ENCODE measurements at regions not wholly inside any gene's neighbourhood (a gene's known extent, or its start where the extent isn't known, plus 50 kb on each side); places are given as distances from the start of the nearest gene placed in this dataset.
"Not testable (repeated sequence)": the region's sequence is repeated elsewhere in the genome, so short reads cannot be mapped to it uniquely, and the experiment has no call there.

- DNase-seq (ENCODE audit: extremely low read depth in 1 of 11, low read depth in 9 of 11, low spot score in 4 of 11) = no peak
These were observed 279.4 kb upstream of the SPTLC3 start for GRCh38 chr20:12729326-12729725.

GRCh38 chr20:12733811-12734210, 275.0 kb upstream of the SPTLC3 start:
- peak in 4 of 11 donors; percentile 6 to 28 (median 22) for DNase-seq (ENCODE audit: extremely low read depth in 1 of 11, low read depth in 9 of 11, low spot score in 4 of 11)

GRCh38 chr20:12737497-12737896, 271.3 kb upstream of the SPTLC3 start:
- DNase-seq (ENCODE audit: extremely low read depth in 1 of 11, low read depth in 9 of 11, low spot score in 4 of 11) = no peak

GRCh38 chr20:12737900-12738299, 270.9 kb upstream of the SPTLC3 start:
- DNase-seq (ENCODE audit: extremely low read depth in 1 of 11, low read depth in 9 of 11, low spot score in 4 of 11) = no peak

GRCh38 chr20:12740647-12741046, 268.1 kb upstream of the SPTLC3 start:
- DNase-seq (ENCODE audit: extremely low read depth in 1 of 11, low read depth in 9 of 11, low spot score in 4 of 11) = no peak

- DNase-seq (ENCODE audit: extremely low read depth in 1 of 11, low read depth in 9 of 11, low spot score in 4 of 11) = no peak
These were observed 264.7 kb upstream of the SPTLC3 start for GRCh38 chr20:12744037-12744436.

GRCh38 chr20:12748359-12748994, 260.3 kb upstream of the SPTLC3 start:
- DNase-seq (ENCODE audit: extremely low read depth in 1 of 11, low read depth in 9 of 11, low spot score in 4 of 11) = no peak

GRCh38 chr20:12750221-12750620, 258.6 kb upstream of the SPTLC3 start:
- no peak for DNase-seq (ENCODE audit: extremely low read depth in 1 of 11, low read depth in 9 of 11, low spot score in 4 of 11)

GRCh38 chr20:12752900-12753693, 255.7 kb upstream of the SPTLC3 start:
- DNase-seq (ENCODE audit: extremely low read depth in 1 of 11, low read depth in 9 of 11, low spot score in 4 of 11) = not testable (repeated sequence)

GRCh38 chr20:12753742-12754141, 255.0 kb upstream of the SPTLC3 start:
- not testable (repeated sequence) for DNase-seq (ENCODE audit: extremely low read depth in 1 of 11, low read depth in 9 of 11, low spot score in 4 of 11)

GRCh38 chr20:12759493-12759892, 249.3 kb upstream of the SPTLC3 start:
- not testable (repeated sequence) for DNase-seq (ENCODE audit: extremely low read depth in 1 of 11, low read depth in 9 of 11, low spot score in 4 of 11)

- peak in 5 of 11 donors; percentile 15 to 39 (median 29) for DNase-seq (ENCODE audit: extremely low read depth in 1 of 11, low read depth in 9 of 11, low spot score in 4 of 11)
These were observed 246.0 kb upstream of the SPTLC3 start for GRCh38 chr20:12762725-12763124.

GRCh38 chr20:12763406-12763805, 245.4 kb upstream of the SPTLC3 start:
- DNase-seq (ENCODE audit: extremely low read depth in 1 of 11, low read depth in 9 of 11, low spot score in 4 of 11) = no peak

GRCh38 chr20:12764053-12764452, 244.7 kb upstream of the SPTLC3 start:
- DNase-seq (ENCODE audit: extremely low read depth in 1 of 11, low read depth in 9 of 11, low spot score in 4 of 11) = no peak

- DNase-seq (ENCODE audit: extremely low read depth in 1 of 11, low read depth in 9 of 11, low spot score in 4 of 11) = no peak
These were observed 243.9 kb upstream of the SPTLC3 start for GRCh38 chr20:12764851-12765250.

GRCh38 chr20:12773936-12774335, 234.8 kb upstream of the SPTLC3 start:
- no peak for DNase-seq (ENCODE audit: extremely low read depth in 1 of 11, low read depth in 9 of 11, low spot score in 4 of 11)

GRCh38 chr20:12775041-12775440, 233.7 kb upstream of the SPTLC3 start:
- DNase-seq (ENCODE audit: extremely low read depth in 1 of 11, low read depth in 9 of 11, low spot score in 4 of 11) = peak in 8 of 11 donors; percentile 32 to 75 (median 54)

GRCh38 chr20:12777016-12777415, 231.8 kb upstream of the SPTLC3 start:
- no peak for DNase-seq (ENCODE audit: extremely low read depth in 1 of 11, low read depth in 9 of 11, low spot score in 4 of 11)

- DNase-seq (ENCODE audit: extremely low read depth in 1 of 11, low read depth in 9 of 11, low spot score in 4 of 11) = no peak
These were observed 222.5 kb upstream of the SPTLC3 start for GRCh38 chr20:12786276-12786675.

GRCh38 chr20:12788632-12789299, 220.0 kb upstream of the SPTLC3 start:
- DNase-seq (ENCODE audit: extremely low read depth in 1 of 11, low read depth in 9 of 11, low spot score in 4 of 11) = no peak
